Mesenchymal stem cell (in vitro differentiated cells and primary cell): ENCODE measurements at regions not wholly inside any gene's neighbourhood (a gene's known extent, or its start where the extent isn't known, plus 50 kb on each side); places are given as distances from the start of the nearest gene placed in this dataset.
"Not testable (repeated sequence)": the region's sequence is repeated elsewhere in the genome, so short reads cannot be mapped to it uniquely, and the experiment has no call there.

Experiments used
- DNase-seq: peaks from one replicate; pipeline ENCODE4 v3.0.0-alpha.2; 2013
- H2AFZ ChIP-seq: one replicate; pipeline ENCODE4 v1.6.1; 2013; ENCODE audit warnings: low read depth, mild to moderate bottlenecking, control low read depth, inconsistent platforms, low read length, moderate library complexity
- H2AK5ac ChIP-seq: 2 replicates; pipeline ENCODE4 v1.6.1; 2013; ENCODE audit warnings: low read length, moderate library complexity, mild to moderate bottlenecking, inconsistent platforms; ENCODE audit not compliant: severe bottlenecking
- H2BK120ac ChIP-seq: one replicate; pipeline ENCODE4 v1.6.1; 2013; ENCODE audit warnings: low read depth, mild to moderate bottlenecking, inconsistent platforms, low read length, moderate library complexity
- H2BK12ac ChIP-seq, 2 experiments: one replicate each; pipeline ENCODE4 v1.6.1; 2013; ENCODE audit warnings: inconsistent platforms in 2 of 2, low read length in 2 of 2, mild to moderate bottlenecking in 2 of 2, moderate library complexity in 2 of 2, control low read depth in 1 of 2
- H2BK15ac ChIP-seq: one replicate; pipeline ENCODE4 v1.6.1; 2013; ENCODE audit warnings: mild to moderate bottlenecking, low read depth, inconsistent platforms; ENCODE audit not compliant: poor library complexity, severe bottlenecking
- H2BK5ac ChIP-seq: 2 replicates; pipeline ENCODE4 v1.6.1; 2013; ENCODE audit warnings: low read depth, mild to moderate bottlenecking, low read length, control low read depth, inconsistent platforms; ENCODE audit not compliant: poor library complexity, severe bottlenecking
- H3K14ac ChIP-seq, 2 experiments: one replicate each; pipeline ENCODE4 v1.6.1; 2013; ENCODE audit warnings: inconsistent platforms in 2 of 2, low read length in 2 of 2, control low read depth in 1 of 2, mild to moderate bottlenecking in 1 of 2, moderate library complexity in 1 of 2
- H3K18ac ChIP-seq, 2 experiments: one replicate each; pipeline ENCODE4 v1.6.1; 2013; ENCODE audit warnings: inconsistent platforms in 2 of 2, low read length in 2 of 2, control low read depth in 1 of 2, low read depth in 1 of 2, mild to moderate bottlenecking in 1 of 2
- H3K23ac ChIP-seq, 2 experiments: one replicate each; pipeline ENCODE4 v1.6.1; 2013; ENCODE audit warnings: inconsistent platforms in 2 of 2, low read length in 2 of 2, mild to moderate bottlenecking in 2 of 2, moderate library complexity in 2 of 2, control low read depth in 1 of 2
- H3K27ac ChIP-seq: 2 replicates; pipeline ENCODE4 v1.5.1; 2013; ENCODE audit warnings: mild to moderate bottlenecking, moderate library complexity, low read length, control low read depth, inconsistent platforms; ENCODE audit not compliant: poor library complexity, severe bottlenecking
- H3K27me3 ChIP-seq, 2 experiments: 2 replicates each; pipeline versions ENCODE4 v1.6.1 to v1.7.0; 2013; ENCODE audit warnings: low read length in 2 of 2, mild to moderate bottlenecking in 2 of 2, moderate library complexity in 2 of 2, control low read depth in 1 of 2, inconsistent platforms in 1 of 2; ENCODE audit not compliant: control insufficient read depth in 1 of 2, insufficient read depth in 1 of 2
- H3K36me3 ChIP-seq, 2 experiments: 2 replicates each; pipeline versions ENCODE4 v1.6.1 to v1.7.0; 2013; ENCODE audit warnings: low read length in 2 of 2, control low read depth in 1 of 2, inconsistent platforms in 1 of 2, low read depth in 1 of 2, mild to moderate bottlenecking in 1 of 2; ENCODE audit not compliant: insufficient read depth in 2 of 2, control insufficient read depth in 1 of 2
- H3K4ac ChIP-seq, 2 experiments: one replicate each; pipeline ENCODE4 v1.6.1; 2013; ENCODE audit warnings: inconsistent platforms in 2 of 2, low read length in 2 of 2, mild to moderate bottlenecking in 2 of 2, moderate library complexity in 2 of 2, control low read depth in 1 of 2, low read depth in 1 of 2
- H3K4me1 ChIP-seq: 2 replicates; pipeline ENCODE4 v1.6.1; 2013; ENCODE audit warnings: low read depth, low read length, control low read depth; ENCODE audit not compliant: control insufficient read depth, insufficient read depth
- H3K4me2 ChIP-seq: 2 replicates; pipeline ENCODE4 v1.6.1; 2013; ENCODE audit warnings: low read length, mild to moderate bottlenecking, inconsistent platforms; ENCODE audit not compliant: poor library complexity, severe bottlenecking
- H3K4me3 ChIP-seq, 2 experiments: 2 replicates each; pipeline versions ENCODE4 v1.5.1 to v1.7.0; 2013; ENCODE audit warnings: low read length in 2 of 2, mild to moderate bottlenecking in 2 of 2, control low read depth in 1 of 2, low read depth in 1 of 2; ENCODE audit not compliant: insufficient read depth in 1 of 2
- H3K79me1 ChIP-seq: replicated peaks from 2 replicates; pipeline ENCODE4 v1.6.1; 2013; ENCODE audit warnings: mild to moderate bottlenecking, control low read depth, low read length, inconsistent platforms; ENCODE audit not compliant: poor library complexity, severe bottlenecking
- H3K9ac ChIP-seq: 2 replicates; pipeline ENCODE4 v1.7.0; 2013; ENCODE audit warnings: mild to moderate bottlenecking, low read length, moderate library complexity
- H3K9me3 ChIP-seq: 2 replicates; pipeline ENCODE4 v1.7.0; 2013; ENCODE audit warnings: mild to moderate bottlenecking, low read length; ENCODE audit not compliant: control insufficient read depth
- H4K8ac ChIP-seq: one replicate; pipeline ENCODE4 v1.6.1; 2013; ENCODE audit warnings: inconsistent platforms, mild to moderate bottlenecking, low read length, moderate library complexity
- H4K91ac ChIP-seq: one replicate; pipeline ENCODE4 v1.6.1; 2013; ENCODE audit warnings: mild to moderate bottlenecking, low read length, inconsistent platforms
- WGBS: methylation state at CpG from one replicate; pipeline ENCODE4 v1.1.7; 2013; ENCODE audit warnings: mixed read lengths; 5-methylcytosine and 5-hydroxymethylcytosine counted together

DNA sequence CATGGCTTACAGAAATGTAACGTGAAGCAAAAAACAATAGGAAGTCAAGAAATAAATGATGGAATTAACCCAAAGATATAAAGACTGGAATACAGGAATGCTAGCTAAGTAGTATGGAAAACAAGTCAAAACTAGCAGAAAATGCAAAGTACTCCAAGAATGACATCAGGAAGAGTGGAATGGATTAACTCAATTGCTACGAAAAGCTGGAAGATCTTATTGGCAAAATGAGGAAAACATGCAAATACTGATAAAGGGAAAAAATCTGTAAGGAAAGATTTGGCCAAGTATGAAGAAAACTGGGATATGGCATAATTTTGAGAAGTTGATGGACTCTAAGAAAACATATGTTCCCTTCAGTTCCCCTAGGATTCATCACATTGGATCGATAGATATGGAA, 324.5 kb upstream of the ZNF608 start:
- Histone ChIP-seq H3K4ac (no peak overlapping the region), H3K9ac (no peak overlapping the region), H2BK12ac (no peak overlapping the region), H3K9me3 (peaks cover 39% of the 10 kb centered on the region), H3K27me3 (no peaks in the 10 kb centered on the region), H2AK5ac (no peak overlapping the region), H2BK5ac (no peak overlapping the region), H3K4me2 (no peak overlapping the region), H3K27ac (no peak overlapping the region), H2BK120ac (no peak overlapping the region), H3K4me3 (no peak overlapping the region), H2BK15ac (no peak overlapping the region), H2AFZ (no peak overlapping the region), H3K14ac (no peak overlapping the region), H4K8ac (no peak overlapping the region), H4K91ac (no peak overlapping the region), H3K4me1 (no peaks in the 10 kb centered on the region), H3K18ac (no peak overlapping the region), H3K79me1 (no peaks in the 10 kb centered on the region), H3K36me3 (no peaks in the 10 kb centered on the region), H3K23ac (no peak overlapping the region)
- no peak for DNase-seq
- WGBS: 96% methylated on average over 2 of the region's 3 CpGs

DNA sequence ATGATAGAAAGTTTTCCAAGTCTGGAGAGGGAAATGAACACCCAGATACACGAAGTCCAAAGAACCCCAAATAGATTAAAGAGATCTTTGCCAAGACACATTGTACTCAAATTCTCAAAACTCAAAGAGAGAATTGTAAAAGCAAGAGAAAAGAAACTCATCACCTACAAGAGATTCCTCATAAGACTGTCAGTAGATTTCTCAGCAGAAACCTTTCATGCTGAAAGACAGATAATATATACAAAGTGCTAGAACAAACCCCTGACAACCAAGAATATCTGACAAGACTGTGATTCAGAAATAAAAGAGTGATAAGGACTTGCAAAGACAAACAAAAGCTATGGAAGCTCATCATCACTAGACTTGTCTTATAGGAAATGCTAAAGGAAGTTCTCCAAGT, 326.7 kb upstream of the ZNF608 start:
- Histone ChIP-seq H3K27me3 (no peaks in the 10 kb centered on the region), H2AFZ (no peak overlapping the region), H3K4me1 (no peaks in the 10 kb centered on the region), H3K4me2 (no peak overlapping the region), H3K9ac (no peak overlapping the region), H2BK12ac (no peak overlapping the region), H2BK15ac (no peak overlapping the region), H3K4ac (no peak overlapping the region), H3K79me1 (no peaks in the 10 kb centered on the region), H2BK5ac (no peak overlapping the region), H3K4me3 (no peak overlapping the region), H2BK120ac (no peak overlapping the region), H3K27ac (no peak overlapping the region), H4K8ac (no peak overlapping the region), H3K9me3 (peaks cover 39% of the 10 kb centered on the region), H3K14ac (no peak overlapping the region), H3K18ac (no peak overlapping the region), H3K36me3 (no peaks in the 10 kb centered on the region), H3K23ac (no peak overlapping the region), H2AK5ac (no peak overlapping the region), H4K91ac (no peak overlapping the region)
- 80% methylated on average over 1 of the region's 1 CpG for WGBS
- no peak for DNase-seq

- no peak for DNase-seq
- H2BK120ac ChIP-seq: no peak overlapping the region
- H4K8ac ChIP-seq: no peak overlapping the region
- H2BK5ac ChIP-seq: no peak overlapping the region
- H3K9me3 ChIP-seq: peaks cover 33% of the 10 kb centered on the region
- no peaks in the 10 kb centered on the region for H3K27me3 ChIP-seq
- 50% methylated on average over 1 of the region's 2 CpGs for WGBS
- no peak overlapping the region for H3K18ac ChIP-seq
- no peak overlapping the region for H3K4me3 ChIP-seq
- no peak overlapping the region for H3K23ac ChIP-seq
- H3K4me2 ChIP-seq: no peak overlapping the region
- no peaks in the 10 kb centered on the region for H3K79me1 ChIP-seq
- no peak overlapping the region for H3K27ac ChIP-seq
- no peak overlapping the region for H2BK12ac ChIP-seq
- no peak overlapping the region for H4K91ac ChIP-seq
- H2AFZ ChIP-seq: no peak overlapping the region
- H3K4ac ChIP-seq: no peak overlapping the region
- no peaks in the 10 kb centered on the region for H3K36me3 ChIP-seq
- no peak overlapping the region for H2AK5ac ChIP-seq
- no peak overlapping the region for H3K14ac ChIP-seq
- H2BK15ac ChIP-seq: no peak overlapping the region
- H3K9ac ChIP-seq: no peak overlapping the region
- H3K4me1 ChIP-seq: no peaks in the 10 kb centered on the region
These were observed 329.1 kb upstream of the ZNF608 start for GRCh38 chr5:125075567-125075966.

DNA sequence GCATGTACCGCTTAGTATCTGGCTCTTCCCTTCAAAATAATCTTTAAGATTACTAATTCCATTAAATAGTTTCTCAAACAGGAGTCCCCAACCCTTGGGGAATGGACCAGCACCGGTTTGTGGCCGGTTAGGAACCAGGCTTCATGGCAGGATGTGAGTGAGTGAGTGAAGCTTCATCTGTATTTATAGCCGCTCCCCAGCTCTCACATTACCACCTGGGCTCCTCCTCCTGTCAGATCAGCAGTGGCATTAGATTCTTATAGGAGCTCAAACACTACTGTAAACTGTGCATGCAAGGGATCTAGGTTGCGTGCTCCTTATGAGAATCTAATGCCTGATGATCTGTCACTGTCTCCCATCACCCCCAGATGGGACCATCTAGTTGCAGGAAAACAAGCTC, 332.6 kb upstream of the ZNF608 start:
- not testable (repeated sequence) for H3K4me3 ChIP-seq, H2BK5ac ChIP-seq, H3K18ac ChIP-seq, H3K4ac ChIP-seq, DNase-seq, H2AK5ac ChIP-seq, H2BK15ac ChIP-seq, H3K9ac ChIP-seq, H4K8ac ChIP-seq, H3K79me1 ChIP-seq, H3K23ac ChIP-seq, H4K91ac ChIP-seq, H3K27me3 ChIP-seq, H3K36me3 ChIP-seq, H3K27ac ChIP-seq, H3K4me1 ChIP-seq, H3K4me2 ChIP-seq, H2BK120ac ChIP-seq, H2BK12ac ChIP-seq, H3K14ac ChIP-seq, H2AFZ ChIP-seq
- WGBS: 95% methylated on average over 3 of the region's 5 CpGs
- peaks cover 13% of the 10 kb centered on the region for H3K9me3 ChIP-seq
